ENCODE measurements at regions not wholly inside any gene's neighbourhood (a gene's known extent, or its start where the extent isn't known, plus 50 kb on each side); places are given as distances from the start of the nearest gene placed in this dataset.

DNA sequence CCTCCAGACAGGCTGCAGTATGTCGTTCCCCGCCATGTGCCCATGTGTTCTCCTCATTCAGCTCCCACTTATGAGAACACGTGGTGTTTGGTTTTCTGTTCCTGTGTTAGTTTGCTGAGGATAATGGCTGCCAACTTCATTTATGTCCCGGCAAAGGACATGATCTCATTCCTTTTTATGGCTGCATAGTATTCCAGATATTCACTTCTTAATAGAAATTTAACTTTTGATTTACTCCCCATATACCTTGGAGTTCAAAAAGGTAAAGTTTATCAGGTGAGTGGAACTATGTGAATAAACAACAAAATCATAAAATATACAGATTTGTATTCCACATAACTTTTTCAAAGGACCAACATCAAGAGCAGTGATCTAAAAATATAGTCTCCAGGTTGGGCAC lies 372.6 kb downstream of the STK39 start:
- H3K4me1 ChIP-seq (ENCODE audit: insufficient read depth, low read length) = no peaks in the 10 kb centered on the region
- H4K20me1 ChIP-seq (ENCODE audit: insufficient read depth, low read length) = no peaks in the 10 kb centered on the region
- no peaks in the 10 kb centered on the region for H3K27me3 ChIP-seq (ENCODE audit: insufficient read depth, low read length, poor library complexity)
- no peak for ATAC-seq (ENCODE audit: insufficient read depth, low read depth)
- H3K79me2 ChIP-seq (ENCODE audit: insufficient read depth, low read length) = no peaks in the 10 kb centered on the region
- TF ChIP-seq CTCF (IDR thresholded peaks at IDR 0.05; ENCODE audit: borderline replicate concordance, extremely low read depth, low read length, poor library complexity, severe bottlenecking) (no peak), EZH2 (IDR thresholded peaks at IDR 0.05; ENCODE audit: borderline replicate concordance, low read depth, low read length, severe bottlenecking) (no peak)
- no peaks in the 10 kb centered on the region for H3K36me3 ChIP-seq (ENCODE audit: insufficient read depth, low read length)
- H3K9ac ChIP-seq (ENCODE audit: low read depth, low read length) = no peak overlapping the region
- no peak overlapping the region for H2AFZ ChIP-seq (ENCODE audit: low read depth, low read length)
- no peaks in the 10 kb centered on the region for H3K9me3 ChIP-seq (ENCODE audit: insufficient read depth, low read length, severe bottlenecking)
- H3K27ac ChIP-seq (ENCODE audit: low read length) = no peak overlapping the region
- no peak overlapping the region for H3K4me2 ChIP-seq (ENCODE audit: insufficient read depth, low read length)
- DNase-seq = no peak
- H3K4me3 ChIP-seq (ENCODE audit: low read depth in 1 of 2, low read length in 2 of 2) = no peak overlapping the region

- H3K4me3 ChIP-seq (ENCODE audit: low read depth in 1 of 2, low read length in 2 of 2) = no peak overlapping the region
- H3K27ac ChIP-seq (ENCODE audit: low read length) = no peak overlapping the region
- no peaks in the 10 kb centered on the region for H3K27me3 ChIP-seq (ENCODE audit: insufficient read depth, low read length, poor library complexity)
- H4K20me1 ChIP-seq (ENCODE audit: insufficient read depth, low read length) = no peaks in the 10 kb centered on the region
- H3K4me2 ChIP-seq (ENCODE audit: insufficient read depth, low read length) = no peak overlapping the region
- H3K79me2 ChIP-seq (ENCODE audit: insufficient read depth, low read length) = no peaks in the 10 kb centered on the region
- H3K9me3 ChIP-seq (ENCODE audit: insufficient read depth, low read length, severe bottlenecking) = no peaks in the 10 kb centered on the region
- H3K36me3 ChIP-seq (ENCODE audit: insufficient read depth, low read length) = no peaks in the 10 kb centered on the region
- ATAC-seq (ENCODE audit: insufficient read depth, low read depth) = no peak
- no peak overlapping the region for H3K9ac ChIP-seq (ENCODE audit: low read depth, low read length)
- H2AFZ ChIP-seq (ENCODE audit: low read depth, low read length) = no peak overlapping the region
- no peak for DNase-seq
- H3K4me1 ChIP-seq (ENCODE audit: insufficient read depth, low read length) = no peaks in the 10 kb centered on the region
- TF ChIP-seq EZH2 (IDR thresholded peaks at IDR 0.05; ENCODE audit: borderline replicate concordance, low read depth, low read length, severe bottlenecking) (no peak), CTCF (IDR thresholded peaks at IDR 0.05; ENCODE audit: borderline replicate concordance, extremely low read depth, low read length, poor library complexity, severe bottlenecking) (no peak)
Measured at GRCh38 chr2:167871286-167871685, 376.1 kb downstream of the STK39 start.

- no peak overlapping the region for H3K4me3 ChIP-seq (ENCODE audit: low read depth in 1 of 2, low read length in 2 of 2)
- no peak for ATAC-seq (ENCODE audit: insufficient read depth, low read depth)
- no peak overlapping the region for H3K9ac ChIP-seq (ENCODE audit: low read depth, low read length)
- TF ChIP-seq CTCF (IDR thresholded peaks at IDR 0.05; ENCODE audit: borderline replicate concordance, extremely low read depth, low read length, poor library complexity, severe bottlenecking) (peak; percentile 14), EZH2 (IDR thresholded peaks at IDR 0.05; ENCODE audit: borderline replicate concordance, low read depth, low read length, severe bottlenecking) (no peak)
- H3K36me3 ChIP-seq (ENCODE audit: insufficient read depth, low read length) = no peaks in the 10 kb centered on the region
- no peak overlapping the region for H2AFZ ChIP-seq (ENCODE audit: low read depth, low read length)
- H4K20me1 ChIP-seq (ENCODE audit: insufficient read depth, low read length) = no peaks in the 10 kb centered on the region
- H3K27ac ChIP-seq (ENCODE audit: low read length) = no peak overlapping the region
- no peak overlapping the region for H3K4me2 ChIP-seq (ENCODE audit: insufficient read depth, low read length)
- H3K4me1 ChIP-seq (ENCODE audit: insufficient read depth, low read length) = no peaks in the 10 kb centered on the region
- no peak for DNase-seq
- no peaks in the 10 kb centered on the region for H3K79me2 ChIP-seq (ENCODE audit: insufficient read depth, low read length)
- H3K9me3 ChIP-seq (ENCODE audit: insufficient read depth, low read length, severe bottlenecking) = no peaks in the 10 kb centered on the region
- H3K27me3 ChIP-seq (ENCODE audit: insufficient read depth, low read length, poor library complexity) = no peaks in the 10 kb centered on the region
Measured at GRCh38 chr2:167869200-167869599, 378.2 kb downstream of the STK39 start.

DNA sequence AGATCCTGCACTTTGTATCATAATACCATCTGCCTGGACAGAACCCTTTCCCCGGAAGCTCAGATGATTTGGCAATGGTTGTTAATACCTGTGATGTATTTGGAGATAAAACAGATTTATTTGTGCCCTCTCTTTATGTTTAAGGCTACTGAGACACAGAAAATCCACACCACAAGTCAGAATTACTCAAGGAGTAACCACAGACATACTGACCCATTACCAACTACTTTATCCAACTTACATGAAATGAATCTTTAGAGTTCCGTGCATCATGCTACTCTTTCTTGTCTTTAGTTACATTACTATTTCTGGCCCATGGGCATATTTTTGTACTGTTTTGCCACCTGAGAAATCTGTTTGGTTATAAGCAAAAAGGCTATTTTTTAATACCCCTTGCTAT lies 384.0 kb downstream of the STK39 start:
- H3K9ac ChIP-seq (ENCODE audit: low read depth, low read length) = no peak overlapping the region
- H3K4me1 ChIP-seq (ENCODE audit: insufficient read depth, low read length) = no peaks in the 10 kb centered on the region
- ATAC-seq (ENCODE audit: insufficient read depth, low read depth) (no peak), DNase-seq (no peak)
- no peak overlapping the region for H2AFZ ChIP-seq (ENCODE audit: low read depth, low read length)
- H3K27me3 ChIP-seq (ENCODE audit: insufficient read depth, low read length, poor library complexity) = peaks cover 2% of the 10 kb centered on the region
- no peak overlapping the region for H3K4me2 ChIP-seq (ENCODE audit: insufficient read depth, low read length)
- no peaks in the 10 kb centered on the region for H4K20me1 ChIP-seq (ENCODE audit: insufficient read depth, low read length)
- no peak overlapping the region for H3K4me3 ChIP-seq (ENCODE audit: low read depth in 1 of 2, low read length in 2 of 2)
- H3K36me3 ChIP-seq (ENCODE audit: insufficient read depth, low read length) = no peaks in the 10 kb centered on the region
- no peaks in the 10 kb centered on the region for H3K79me2 ChIP-seq (ENCODE audit: insufficient read depth, low read length)
- TF ChIP-seq EZH2 (IDR thresholded peaks at IDR 0.05; ENCODE audit: borderline replicate concordance, low read depth, low read length, severe bottlenecking) = no peak
- TF ChIP-seq CTCF (IDR thresholded peaks at IDR 0.05; ENCODE audit: borderline replicate concordance, extremely low read depth, low read length, poor library complexity, severe bottlenecking) = no peak
- no peaks in the 10 kb centered on the region for H3K9me3 ChIP-seq (ENCODE audit: insufficient read depth, low read length, severe bottlenecking)
- H3K27ac ChIP-seq (ENCODE audit: low read length) = no peak overlapping the region
